Transverse colon (tissue), 4 donors: ENCODE measurements at regions not wholly inside any gene's neighbourhood (a gene's known extent, or its start where the extent isn't known, plus 50 kb on each side); places are given as distances from the start of the nearest gene placed in this dataset.
"Not testable (repeated sequence)": the region's sequence is repeated elsewhere in the genome, so short reads cannot be mapped to it uniquely, and the experiment has no call there.

Experiments
- DNase-seq: peaks from one replicate; pipeline ENCODE4 v3.0.0-alpha.2; 2019
- H3K27ac ChIP-seq, 4 donors: fragments of 200-600 bp; sonication (generic); 2 replicates each; pipeline ENCODE4 v1.5.1; 2016 to 2018; ENCODE audit warnings: inconsistent platforms in 4 of 4
- H3K27me3 ChIP-seq: fragments of 200-600 bp; sonication (generic); 2 replicates; pipeline ENCODE4 v1.5.1; 2017; ENCODE audit warnings: inconsistent platforms
- H3K36me3 ChIP-seq, 4 donors: fragments of 200-600 bp; sonication (generic); 2 replicates each; pipeline ENCODE4 v1.5.1; 2017 to 2019; ENCODE audit warnings: inconsistent platforms in 4 of 4
- H3K4me1 ChIP-seq, 4 donors: fragments of 200-600 bp; sonication (generic); 2 replicates each; pipeline ENCODE4 v1.5.1; 2017 to 2020; ENCODE audit warnings: inconsistent platforms in 4 of 4
- H3K4me3 ChIP-seq, 4 donors: fragments of 200-600 bp; sonication (generic); 1 replicate in 1 of 4; 2 replicates in 3 of 4; pipeline versions ENCODE4 v1.5.1 to v1.6.1; 2017 to 2019; ENCODE audit warnings: inconsistent platforms in 4 of 4
- H3K9me3 ChIP-seq, 2 donors: fragments of 200-600 bp; sonication (generic); 2 replicates each; pipeline ENCODE4 v1.5.1; 2017 to 2019; ENCODE audit warnings: inconsistent platforms in 2 of 2
- EP300 ChIP-seq: sonication (generic); formaldehyde crosslinking; IDR thresholded peaks from one replicate; pipeline ENCODE4 v1.6.1; 2017; ENCODE audit warnings: antibody characterized with exemption, low read depth
- POLR2A ChIP-seq: fragments of 450-650 bp; IDR thresholded peaks from one replicate; pipeline ENCODE4 v1.6.1; 2016; ENCODE audit warnings: antibody characterized with exemption, mild to moderate bottlenecking, moderate library complexity
- POLR2AphosphoS5 ChIP-seq, 3 donors: sonication (generic); formaldehyde crosslinking; IDR thresholded peaks; one replicate each; pipeline ENCODE4 v1.6.1; 2016; ENCODE audit warnings: antibody characterized with exemption in 3 of 3
- WGBS, 2 donors: methylation state at CpG; one replicate each; pipeline ENCODE4 v1.1.5; 2018; ENCODE audit warnings: low coverage in 1 of 2; 5-methylcytosine and 5-hydroxymethylcytosine counted together
- in situ Hi-C, 4 donors: fragments of 200-750 bp; cut with MboI; loops; one replicate each; pipeline versions ENCODE4 v1.15.0 to v1.15.1; 2017; ENCODE audit warnings: low sequenced_read_pairs in 3 of 4, low pct_ligation_motif_present in 1 of 4, low pct_unique_long_range_greater_than_20kb in 1 of 4
- intact Hi-C: fragments of 100-400 bp; cut with DNase I; formaldehyde crosslinking; loops from one replicate; pipeline ENCODE4 v1.15.1; 2023; ENCODE audit warnings: low total_unique reads
- TF ChIP-seq, protein P1 (sequence below), 5 experiments: fragments of 200-600 bp in 3 of 5; fragments of 450-650 bp in 2 of 5; sonication (generic) in 3 of 5; IDR thresholded peaks; 1 replicate in 2 of 5; 2 replicates in 3 of 5; pipeline ENCODE4 v1.5.1; 2016 to 2017; ENCODE audit warnings: antibody characterized with exemption in 5 of 5, inconsistent platforms in 3 of 5, mild to moderate bottlenecking in 2 of 5, moderate library complexity in 1 of 5

DNA sequence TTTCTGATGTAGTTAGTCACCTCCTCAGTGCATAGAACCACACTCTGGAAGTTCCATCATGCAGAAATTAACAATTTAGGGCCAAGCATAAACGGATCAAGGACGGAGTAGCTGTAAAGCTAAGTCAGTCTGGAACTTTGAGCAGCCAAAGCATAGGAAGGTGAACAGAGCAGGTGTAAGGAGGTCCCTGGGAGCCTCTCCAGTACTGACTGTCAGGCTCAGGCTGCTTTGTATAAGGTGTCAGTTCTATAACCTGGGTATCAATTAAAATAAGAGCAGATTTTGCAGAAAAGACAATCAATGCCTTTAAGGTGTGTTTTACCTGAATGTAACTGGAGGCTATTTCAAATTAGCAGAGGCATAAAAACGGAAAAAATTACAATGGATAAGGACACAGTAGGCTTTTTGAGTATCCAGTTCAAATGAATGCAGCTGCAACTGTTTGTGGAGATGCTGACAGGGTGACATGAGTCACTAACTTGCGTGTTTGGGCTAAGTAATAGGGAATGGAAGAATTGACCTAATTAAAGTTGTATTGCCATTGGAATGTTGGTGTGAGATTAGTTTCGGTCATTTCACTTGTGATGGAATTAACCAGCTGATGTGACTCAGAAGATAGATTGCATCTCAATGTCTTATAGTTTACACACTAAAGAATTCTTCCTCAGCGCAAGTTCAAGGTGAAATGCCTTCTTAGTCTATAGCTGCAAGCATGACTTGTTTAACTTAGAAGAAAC, 417.9 kb upstream of the CNTNAP2 start:
- TF ChIP-seq POLR2AphosphoS5 (IDR thresholded peaks at IDR 0.05) (no peak), POLR2A (no peak), EP300 (no peak)
- TF ChIP-seq, protein P1, sequence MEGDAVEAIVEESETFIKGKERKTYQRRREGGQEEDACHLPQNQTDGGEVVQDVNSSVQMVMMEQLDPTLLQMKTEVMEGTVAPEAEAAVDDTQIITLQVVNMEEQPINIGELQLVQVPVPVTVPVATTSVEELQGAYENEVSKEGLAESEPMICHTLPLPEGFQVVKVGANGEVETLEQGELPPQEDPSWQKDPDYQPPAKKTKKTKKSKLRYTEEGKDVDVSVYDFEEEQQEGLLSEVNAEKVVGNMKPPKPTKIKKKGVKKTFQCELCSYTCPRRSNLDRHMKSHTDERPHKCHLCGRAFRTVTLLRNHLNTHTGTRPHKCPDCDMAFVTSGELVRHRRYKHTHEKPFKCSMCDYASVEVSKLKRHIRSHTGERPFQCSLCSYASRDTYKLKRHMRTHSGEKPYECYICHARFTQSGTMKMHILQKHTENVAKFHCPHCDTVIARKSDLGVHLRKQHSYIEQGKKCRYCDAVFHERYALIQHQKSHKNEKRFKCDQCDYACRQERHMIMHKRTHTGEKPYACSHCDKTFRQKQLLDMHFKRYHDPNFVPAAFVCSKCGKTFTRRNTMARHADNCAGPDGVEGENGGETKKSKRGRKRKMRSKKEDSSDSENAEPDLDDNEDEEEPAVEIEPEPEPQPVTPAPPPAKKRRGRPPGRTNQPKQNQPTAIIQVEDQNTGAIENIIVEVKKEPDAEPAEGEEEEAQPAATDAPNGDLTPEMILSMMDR (IDR thresholded peaks at IDR 0.05) = no peak
- intact Hi-C loops (no loop called here), in situ Hi-C loops (no loop called here)
- Histone ChIP-seq H3K9me3 (peaks cover 0 to 3% of the 10 kb centered on the region in 2 donors), H3K36me3 (no peaks in the 10 kb centered on the region), H3K27ac (no peak overlapping the region), H3K4me3 (no peak overlapping the region), H3K4me1 (no peaks in the 10 kb centered on the region), H3K27me3 (no peaks in the 10 kb centered on the region)
- WGBS, 2 donors = 78 to 83% methylated on average over 6 of the region's 6 CpGs
- no peak for DNase-seq

DNA sequence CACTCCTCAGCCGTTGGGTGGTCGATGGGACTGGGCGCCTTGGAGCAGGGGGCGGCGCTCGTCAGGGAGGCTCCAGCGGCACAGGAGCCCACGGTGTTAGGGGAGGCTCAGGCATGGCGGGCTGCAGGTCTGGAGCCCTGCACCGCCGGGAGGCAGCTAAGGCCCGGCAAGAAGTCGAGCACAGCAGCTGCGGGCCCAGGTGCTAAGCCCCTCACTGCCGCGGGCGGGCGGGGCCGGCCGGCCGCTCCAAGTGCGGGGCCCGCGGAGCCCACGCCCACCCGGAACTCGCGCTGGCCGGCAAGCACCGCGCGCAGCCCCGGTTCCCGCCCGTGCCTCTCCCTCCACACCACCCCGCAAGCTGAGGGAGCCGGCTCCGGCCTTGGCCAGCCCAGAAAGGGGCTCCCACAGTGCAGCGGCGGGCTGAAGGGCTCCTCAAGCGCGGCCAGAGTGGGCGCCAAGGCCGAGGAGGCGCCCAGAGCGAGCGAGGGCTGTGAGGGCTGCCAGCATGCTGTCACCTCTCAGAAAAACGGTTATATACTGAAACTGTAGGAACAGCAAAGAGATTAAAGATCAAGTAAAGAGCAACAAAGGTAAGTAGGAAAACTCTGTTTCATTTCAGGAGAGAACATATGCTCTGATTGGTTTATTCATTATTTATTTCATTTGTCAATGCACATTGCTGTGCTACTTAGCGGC, 419.0 kb upstream of the CNTNAP2 start:
- H3K9me3 ChIP-seq, H3K27ac ChIP-seq, H3K4me3 ChIP-seq, H3K27me3 ChIP-seq, H3K36me3 ChIP-seq, intact Hi-C loops, in situ Hi-C loops, DNase-seq, H3K4me1 ChIP-seq: not testable (repeated sequence)
- WGBS, 2 donors = 83 to 93% methylated on average over 2 to 47 of the region's 49 CpGs

DNA sequence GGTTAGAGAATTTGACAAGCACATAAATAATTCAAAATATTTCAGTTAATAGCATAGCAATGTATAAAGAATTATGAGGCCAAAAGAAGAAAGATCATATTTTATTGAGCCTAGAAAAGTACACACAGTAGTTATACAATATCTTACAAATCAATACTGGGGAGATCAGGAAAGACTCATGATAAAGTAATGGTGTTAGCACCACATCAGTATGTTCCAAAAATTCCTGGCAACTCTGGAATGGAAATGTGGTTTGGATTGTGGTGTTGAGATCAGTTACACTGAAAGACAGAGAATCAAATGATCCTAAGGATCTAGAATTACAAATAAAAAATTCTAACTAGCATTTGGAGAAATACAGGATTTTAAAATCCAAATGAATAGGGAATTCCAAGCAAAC, 420.5 kb upstream of the CNTNAP2 start:
- intact Hi-C loops = no loop called here
- Histone ChIP-seq H3K36me3 (no peaks in the 10 kb centered on the region), H3K9me3 (peaks cover 0 to 3% of the 10 kb centered on the region in 2 donors), H3K27me3 (no peaks in the 10 kb centered on the region), H3K4me3 (no peak overlapping the region), H3K27ac (no peak overlapping the region), H3K4me1 (no peaks in the 10 kb centered on the region)
- in situ Hi-C loops = no loop called here
- no peak for DNase-seq
- TF ChIP-seq, protein P1 (IDR thresholded peaks at IDR 0.05) = no peak
- TF ChIP-seq POLR2A = no peak
- TF ChIP-seq POLR2AphosphoS5 (IDR thresholded peaks at IDR 0.05) = no peak
- no peak for TF ChIP-seq EP300

DNA sequence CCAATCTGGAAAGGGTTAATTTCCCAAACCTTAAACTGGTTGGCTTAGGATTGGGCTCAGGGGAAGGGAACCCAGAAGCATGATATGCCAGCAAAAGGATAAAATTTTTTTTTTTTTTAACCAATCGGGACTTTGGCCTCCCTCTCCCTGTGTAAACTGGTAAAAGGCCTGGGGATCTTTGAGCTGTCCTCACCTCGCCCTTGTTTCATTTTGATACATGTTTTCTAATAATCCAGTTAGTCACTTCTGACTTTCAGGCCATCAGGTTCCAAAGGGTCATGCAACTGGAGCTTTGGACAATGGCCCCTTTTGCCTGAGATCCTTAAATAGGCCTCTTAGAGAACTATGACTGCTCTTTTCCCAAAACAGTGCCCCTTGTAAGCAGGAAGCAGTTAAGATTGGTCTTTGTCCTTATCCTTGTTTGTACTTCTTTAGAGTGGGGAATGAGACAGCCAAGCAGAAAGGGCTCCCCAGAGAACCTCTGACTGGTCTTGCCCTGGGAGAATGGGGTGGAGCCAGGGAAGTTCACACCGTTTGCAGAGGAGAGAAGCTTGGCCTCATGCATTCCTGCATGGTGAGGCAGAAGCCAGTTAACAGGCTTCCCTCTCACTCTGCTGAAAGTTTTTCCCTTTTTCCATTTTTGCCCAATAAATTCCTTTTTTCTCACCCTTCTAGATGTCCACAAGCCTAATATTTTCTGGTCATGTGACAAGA, 424.2 kb upstream of the CNTNAP2 start:
- H3K27me3 ChIP-seq = no peaks in the 10 kb centered on the region
- H3K27ac ChIP-seq = no peak overlapping the region
- 25 to 42% methylated on average over 3 of the region's 3 CpGs for WGBS, 2 donors
- intact Hi-C loops (no loop called here), in situ Hi-C loops (no loop called here)
- peaks cover 0 to 3% of the 10 kb centered on the region in 2 donors for H3K9me3 ChIP-seq
- H3K36me3 ChIP-seq = no peaks in the 10 kb centered on the region
- no peaks in the 10 kb centered on the region for H3K4me1 ChIP-seq
- DNase-seq = no peak
- H3K4me3 ChIP-seq = no peak overlapping the region
- TF ChIP-seq EP300 (no peak), POLR2AphosphoS5 (IDR thresholded peaks at IDR 0.05) (no peak), POLR2A (no peak)
- TF ChIP-seq, protein P1 (IDR thresholded peaks at IDR 0.05) = no peak
